ENCODE measurements at regions not wholly inside any gene's neighbourhood (a gene's known extent, or its start where the extent isn't known, plus 50 kb on each side); places are given as distances from the start of the nearest gene placed in this dataset.
"Not testable (repeated sequence)": the region's sequence is repeated elsewhere in the genome, so short reads cannot be mapped to it uniquely, and the experiment has no call there.

- H3K9me3 ChIP-seq (ENCODE audit: control insufficient read depth, low read length, poor library complexity, severe bottlenecking): no peaks in the 10 kb centered on the region
- Mint-ChIP-seq H3K36me3 (ENCODE audit: low read depth) (peaks cover 2% of the 10 kb centered on the region), H3K27ac (no peak overlapping the region), H3K4me1 (peaks cover 2% of the 10 kb centered on the region), H3K4me3 (no peak overlapping the region), H3K27me3 (peaks cover 31% of the 10 kb centered on the region)
- DNase-seq: no peak
- ATAC-seq: no peak
These were observed 136.6 kb upstream of the SVIL start for GRCh38 chr10:29771376-29771775.

GRCh38 chr10:29769277-29769676, 134.5 kb upstream of the SVIL start:
- DNase-seq; H3K4me3 Mint-ChIP-seq; ATAC-seq; H3K4me1 Mint-ChIP-seq; H3K9me3 ChIP-seq (ENCODE audit: control insufficient read depth, low read length, poor library complexity, severe bottlenecking); H3K27ac Mint-ChIP-seq; H3K36me3 Mint-ChIP-seq (ENCODE audit: low read depth): not testable (repeated sequence)
- peaks cover 26% of the 10 kb centered on the region for H3K27me3 Mint-ChIP-seq

- Mint-ChIP-seq H3K27me3 (peaks cover 26% of the 10 kb centered on the region), H3K27ac (no peak overlapping the region), H3K4me1 (peaks cover 2% of the 10 kb centered on the region), H3K36me3 (ENCODE audit: low read depth) (no peaks in the 10 kb centered on the region), H3K4me3 (no peak overlapping the region)
- ATAC-seq (no peak), DNase-seq (no peak)
- H3K9me3 ChIP-seq (ENCODE audit: control insufficient read depth, low read length, poor library complexity, severe bottlenecking): no peaks in the 10 kb centered on the region
These were observed 133.2 kb upstream of the SVIL start for GRCh38 chr10:29767968-29768367.

GRCh38 chr10:29766753-29767152, 132.0 kb upstream of the SVIL start:
- no peak overlapping the region for H3K4me3 Mint-ChIP-seq
- no peaks in the 10 kb centered on the region for H3K4me1 Mint-ChIP-seq
- peaks cover 26% of the 10 kb centered on the region for H3K27me3 Mint-ChIP-seq
- ATAC-seq: no peak
- no peak overlapping the region for H3K27ac Mint-ChIP-seq
- no peaks in the 10 kb centered on the region for H3K9me3 ChIP-seq (ENCODE audit: control insufficient read depth, low read length, poor library complexity, severe bottlenecking)
- no peak for DNase-seq
- no peaks in the 10 kb centered on the region for H3K36me3 Mint-ChIP-seq (ENCODE audit: low read depth)

- H3K27ac Mint-ChIP-seq: no peak overlapping the region
- H3K27me3 Mint-ChIP-seq: peaks cover 25% of the 10 kb centered on the region
- DNase-seq: no peak
- ATAC-seq: no peak
- H3K9me3 ChIP-seq (ENCODE audit: control insufficient read depth, low read length, poor library complexity, severe bottlenecking): no peaks in the 10 kb centered on the region
- H3K4me3 Mint-ChIP-seq: no peak overlapping the region
- no peaks in the 10 kb centered on the region for H3K36me3 Mint-ChIP-seq (ENCODE audit: low read depth)
- no peaks in the 10 kb centered on the region for H3K4me1 Mint-ChIP-seq
These were observed 130.6 kb upstream of the SVIL start for GRCh38 chr10:29765330-29765729.

DNA sequence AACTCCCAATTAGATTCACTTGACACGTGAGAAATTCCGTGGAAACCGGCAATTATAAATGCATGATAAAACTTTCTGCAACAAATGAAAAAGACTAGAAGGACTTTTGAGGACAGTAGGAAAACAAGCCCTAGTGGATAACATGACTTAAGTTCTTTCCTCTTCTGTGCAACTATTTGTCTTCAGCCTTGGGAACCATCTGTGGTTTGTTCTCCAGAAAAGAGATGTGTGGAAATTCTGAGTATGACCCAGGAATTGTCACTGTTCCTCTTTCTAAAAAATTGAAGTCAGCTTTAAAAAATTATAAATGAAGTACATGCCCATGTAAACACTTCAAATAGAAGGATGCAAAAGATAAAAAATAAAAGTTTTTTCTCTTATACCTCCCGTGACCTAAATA, 128.6 kb upstream of the SVIL start:
- Mint-ChIP-seq H3K36me3 (ENCODE audit: low read depth) (no peaks in the 10 kb centered on the region), H3K4me1 (no peaks in the 10 kb centered on the region), H3K27ac (no peak overlapping the region), H3K4me3 (no peak overlapping the region), H3K27me3 (peaks cover 15% of the 10 kb centered on the region)
- no peak for DNase-seq
- no peak for ATAC-seq
- H3K9me3 ChIP-seq (ENCODE audit: control insufficient read depth, low read length, poor library complexity, severe bottlenecking): no peaks in the 10 kb centered on the region

GRCh38 chr10:29761916-29762315, 127.1 kb upstream of the SVIL start:
- no peak for ATAC-seq
- H3K27ac Mint-ChIP-seq: peak overlapping the region; percentile 22
- no peaks in the 10 kb centered on the region for H3K36me3 Mint-ChIP-seq (ENCODE audit: low read depth)
- no peak overlapping the region for H3K4me3 Mint-ChIP-seq
- H3K27me3 Mint-ChIP-seq: peaks cover 18% of the 10 kb centered on the region
- H3K9me3 ChIP-seq (ENCODE audit: control insufficient read depth, low read length, poor library complexity, severe bottlenecking): no peaks in the 10 kb centered on the region
- H3K4me1 Mint-ChIP-seq: peaks cover 4% of the 10 kb centered on the region
- DNase-seq: no peak

GRCh38 chr10:29760138-29760900, 125.5 kb upstream of the SVIL start:
- DNase-seq (no peak), ATAC-seq (no peak)
- Mint-ChIP-seq H3K27ac (no peak overlapping the region), H3K4me1 (peaks cover 4% of the 10 kb centered on the region), H3K27me3 (peaks cover 11% of the 10 kb centered on the region), H3K36me3 (ENCODE audit: low read depth) (no peaks in the 10 kb centered on the region), H3K4me3 (no peak overlapping the region)
- H3K9me3 ChIP-seq (ENCODE audit: control insufficient read depth, low read length, poor library complexity, severe bottlenecking): no peaks in the 10 kb centered on the region

GRCh38 chr10:29757551-29758297, 123.0 kb upstream of the SVIL start:
- H3K36me3 Mint-ChIP-seq (ENCODE audit: low read depth): no peaks in the 10 kb centered on the region
- H3K9me3 ChIP-seq (ENCODE audit: control insufficient read depth, low read length, poor library complexity, severe bottlenecking): no peaks in the 10 kb centered on the region
- ATAC-seq: no peak
- DNase-seq: no peak
- H3K4me1 Mint-ChIP-seq: peaks cover 4% of the 10 kb centered on the region
- no peak overlapping the region for H3K4me3 Mint-ChIP-seq
- H3K27me3 Mint-ChIP-seq: peaks cover 11% of the 10 kb centered on the region
- peak overlapping the region; percentile 1 for H3K27ac Mint-ChIP-seq

DNA sequence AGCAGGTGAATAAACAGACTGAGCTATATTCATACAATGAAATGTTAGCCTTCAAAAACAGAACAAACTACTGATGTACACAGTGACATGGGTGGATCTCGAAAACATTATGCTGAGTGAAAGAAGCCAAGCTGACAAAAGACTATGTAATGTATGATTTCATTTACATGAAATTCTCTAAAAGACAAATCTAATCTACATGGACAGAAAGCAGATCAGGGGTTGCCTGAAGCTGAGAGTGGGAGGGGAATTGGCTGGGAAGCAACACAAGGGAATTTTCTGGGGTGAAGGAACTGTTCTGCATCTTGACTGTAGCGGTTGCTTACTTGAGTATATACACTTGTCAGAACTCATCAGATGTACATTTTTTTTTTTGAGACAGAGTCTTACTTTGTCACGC, 121.7 kb upstream of the SVIL start:
- ATAC-seq: no peak
- H3K9me3 ChIP-seq (ENCODE audit: control insufficient read depth, low read length, poor library complexity, severe bottlenecking): no peaks in the 10 kb centered on the region
- no peaks in the 10 kb centered on the region for H3K36me3 Mint-ChIP-seq (ENCODE audit: low read depth)
- DNase-seq: no peak
- peaks cover 11% of the 10 kb centered on the region for H3K27me3 Mint-ChIP-seq
- H3K4me3 Mint-ChIP-seq: no peak overlapping the region
- H3K4me1 Mint-ChIP-seq: peaks cover 4% of the 10 kb centered on the region
- H3K27ac Mint-ChIP-seq: no peak overlapping the region

DNA sequence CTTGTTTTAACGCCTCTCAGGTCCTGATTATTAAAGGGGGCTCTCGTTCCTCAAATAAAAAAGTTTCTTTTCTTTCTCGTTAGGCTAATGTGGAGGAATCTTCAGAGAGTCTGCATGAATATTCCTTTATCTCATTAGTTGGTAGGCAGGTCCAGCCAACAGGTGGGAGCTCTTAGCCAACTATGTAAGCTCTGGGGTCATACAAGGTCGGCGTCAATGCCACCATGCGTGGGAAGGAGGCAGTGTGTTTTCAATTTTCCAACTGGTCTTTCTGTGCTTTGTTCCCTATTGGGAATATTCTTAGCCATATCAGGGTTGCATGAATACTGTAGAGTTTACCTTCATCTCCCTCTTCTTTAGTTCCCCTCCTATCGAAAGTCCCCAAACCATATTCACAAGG, 118.5 kb upstream of the SVIL start:
- DNase-seq (no peak), ATAC-seq (no peak)
- Mint-ChIP-seq H3K4me1 (peaks cover 4% of the 10 kb centered on the region), H3K36me3 (ENCODE audit: low read depth) (no peaks in the 10 kb centered on the region), H3K27me3 (peaks cover 20% of the 10 kb centered on the region), H3K27ac (no peak overlapping the region), H3K4me3 (no peak overlapping the region)
- no peaks in the 10 kb centered on the region for H3K9me3 ChIP-seq (ENCODE audit: control insufficient read depth, low read length, poor library complexity, severe bottlenecking)

DNA sequence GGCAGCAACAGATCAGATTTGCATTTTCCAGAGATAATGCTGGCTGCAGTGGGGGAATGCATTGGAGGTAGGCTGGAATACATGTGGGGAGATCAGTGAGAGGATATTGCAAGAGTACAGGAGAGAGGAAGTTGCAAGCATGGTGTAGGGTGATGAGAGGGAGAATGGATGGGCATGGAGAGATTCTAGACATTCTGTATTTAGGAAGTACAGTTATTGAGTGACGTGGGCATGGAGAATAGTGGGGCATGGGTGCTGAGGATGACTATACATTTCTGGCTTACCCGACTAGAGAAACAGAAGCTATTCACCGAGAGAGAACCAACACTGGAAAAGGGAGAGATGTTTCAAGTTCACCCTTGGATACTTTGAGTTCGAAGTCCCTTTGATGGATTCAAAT, 116.9 kb upstream of the SVIL start:
- H3K36me3 Mint-ChIP-seq (ENCODE audit: low read depth): no peaks in the 10 kb centered on the region
- no peaks in the 10 kb centered on the region for H3K9me3 ChIP-seq (ENCODE audit: control insufficient read depth, low read length, poor library complexity, severe bottlenecking)
- no peak overlapping the region for H3K4me3 Mint-ChIP-seq
- H3K27me3 Mint-ChIP-seq: peaks cover 10% of the 10 kb centered on the region
- no peak for ATAC-seq
- no peak overlapping the region for H3K27ac Mint-ChIP-seq
- no peak for DNase-seq
- no peaks in the 10 kb centered on the region for H3K4me1 Mint-ChIP-seq

- Mint-ChIP-seq H3K36me3 (ENCODE audit: low read depth) (no peaks in the 10 kb centered on the region), H3K4me3 (no peak overlapping the region), H3K4me1 (peaks cover 2% of the 10 kb centered on the region)
These were observed 116.5 kb upstream of the SVIL start for GRCh38 chr10:29751240-29751639.

DNA sequence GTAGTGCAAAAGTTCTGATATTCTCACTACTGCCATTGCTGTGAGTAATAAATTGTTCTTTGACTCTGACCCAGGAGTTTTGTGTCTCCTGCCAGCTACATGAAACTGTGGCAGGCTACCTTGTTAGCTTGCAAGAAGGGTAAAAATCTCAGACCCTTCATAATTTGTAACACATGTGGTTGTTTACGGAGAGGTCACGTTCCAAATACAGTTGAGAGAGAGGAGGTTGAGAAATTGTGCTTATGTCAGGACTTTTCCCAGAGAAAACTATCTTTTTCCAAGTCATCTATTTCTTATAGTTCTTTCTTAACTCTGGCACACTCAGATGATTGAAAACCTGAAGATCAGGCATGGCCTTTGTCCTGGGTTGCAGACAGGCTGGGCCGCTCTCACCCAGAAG, 114.4 kb upstream of the SVIL start:
- peaks cover 10% of the 10 kb centered on the region for H3K27me3 Mint-ChIP-seq
- no peak for ATAC-seq
- DNase-seq: no peak
- H3K4me1 Mint-ChIP-seq: peaks cover 2% of the 10 kb centered on the region
- H3K4me3 Mint-ChIP-seq: no peak overlapping the region
- H3K36me3 Mint-ChIP-seq (ENCODE audit: low read depth): no peaks in the 10 kb centered on the region
- H3K27ac Mint-ChIP-seq: no peak overlapping the region
- no peaks in the 10 kb centered on the region for H3K9me3 ChIP-seq (ENCODE audit: control insufficient read depth, low read length, poor library complexity, severe bottlenecking)

More at GRCh38 chr10:29751240-29751639, 116.5 kb upstream of the SVIL start:
- no peak for DNase-seq
- H3K9me3 ChIP-seq (ENCODE audit: control insufficient read depth, low read length, poor library complexity, severe bottlenecking): no peaks in the 10 kb centered on the region
- peaks cover 10% of the 10 kb centered on the region for H3K27me3 Mint-ChIP-seq
- no peak overlapping the region for H3K27ac Mint-ChIP-seq
- ATAC-seq: no peak

All from T-helper 17 cell (primary cell).